SK-N-MC (cell line): ENCODE measurements at regions not wholly inside any gene's neighbourhood (a gene's known extent, or its start where the extent isn't known, plus 50 kb on each side); places are given as distances from the start of the nearest gene placed in this dataset.

ENCODE experiments used
- EZH2 ChIP-seq: fragments of 200-600 bp; sonication (generic); IDR thresholded peaks from one replicate; pipeline ENCODE4 v1.6.1; 2017; ENCODE audit warnings: antibody characterized with exemption
- POLR2AphosphoS5 ChIP-seq: IDR thresholded peaks from 2 replicates; pipeline ENCODE4 v1.6.1; 2012; ENCODE audit warnings: mild to moderate bottlenecking, low read depth, low read length, borderline replicate concordance

DNA sequence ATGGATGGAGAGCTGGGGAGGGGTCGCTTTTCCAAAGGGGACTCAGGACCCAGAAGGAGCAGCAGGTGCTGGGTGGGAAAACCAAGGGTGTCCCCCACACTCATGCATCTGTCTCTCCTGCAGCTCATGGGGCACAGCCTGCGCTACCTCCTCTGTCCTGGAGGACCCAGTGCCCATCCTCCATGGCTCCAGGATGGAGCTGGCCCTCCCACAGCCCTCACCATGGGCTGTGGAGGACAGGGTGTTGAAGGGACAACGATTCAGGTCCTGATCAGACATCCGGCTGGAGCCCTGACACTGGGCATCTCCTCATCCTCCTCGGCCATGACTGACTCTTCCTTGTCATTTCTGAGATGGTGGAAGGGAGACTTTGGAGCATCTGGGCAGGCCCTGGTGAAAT lies 97.9 kb upstream of the SULF2 start:
- no peak for TF ChIP-seq POLR2AphosphoS5
- no peak for TF ChIP-seq EZH2
